ENCODE measurements at regions not wholly inside any gene's neighbourhood (a gene's known extent, or its start where the extent isn't known, plus 50 kb on each side); places are given as distances from the start of the nearest gene placed in this dataset.
A peak's percentile ranks its signal among the peaks of the same experiment; 100 is the strongest.
"Not testable (repeated sequence)": the region's sequence is repeated elsewhere in the genome, so short reads cannot be mapped to it uniquely, and the experiment has no call there.

GRCh38 chr13:62524061-62524460 lies 1108.4 kb upstream of the PCDH20 start:
- no peak for FAIRE-seq
- no peak for TF ChIP-seq POLR2A (IDR thresholded peaks at IDR 0.05; ENCODE audit: low read depth, low read length)
- no peak for DNase-seq (ENCODE audit: insufficient read length, low spot score)

DNA sequence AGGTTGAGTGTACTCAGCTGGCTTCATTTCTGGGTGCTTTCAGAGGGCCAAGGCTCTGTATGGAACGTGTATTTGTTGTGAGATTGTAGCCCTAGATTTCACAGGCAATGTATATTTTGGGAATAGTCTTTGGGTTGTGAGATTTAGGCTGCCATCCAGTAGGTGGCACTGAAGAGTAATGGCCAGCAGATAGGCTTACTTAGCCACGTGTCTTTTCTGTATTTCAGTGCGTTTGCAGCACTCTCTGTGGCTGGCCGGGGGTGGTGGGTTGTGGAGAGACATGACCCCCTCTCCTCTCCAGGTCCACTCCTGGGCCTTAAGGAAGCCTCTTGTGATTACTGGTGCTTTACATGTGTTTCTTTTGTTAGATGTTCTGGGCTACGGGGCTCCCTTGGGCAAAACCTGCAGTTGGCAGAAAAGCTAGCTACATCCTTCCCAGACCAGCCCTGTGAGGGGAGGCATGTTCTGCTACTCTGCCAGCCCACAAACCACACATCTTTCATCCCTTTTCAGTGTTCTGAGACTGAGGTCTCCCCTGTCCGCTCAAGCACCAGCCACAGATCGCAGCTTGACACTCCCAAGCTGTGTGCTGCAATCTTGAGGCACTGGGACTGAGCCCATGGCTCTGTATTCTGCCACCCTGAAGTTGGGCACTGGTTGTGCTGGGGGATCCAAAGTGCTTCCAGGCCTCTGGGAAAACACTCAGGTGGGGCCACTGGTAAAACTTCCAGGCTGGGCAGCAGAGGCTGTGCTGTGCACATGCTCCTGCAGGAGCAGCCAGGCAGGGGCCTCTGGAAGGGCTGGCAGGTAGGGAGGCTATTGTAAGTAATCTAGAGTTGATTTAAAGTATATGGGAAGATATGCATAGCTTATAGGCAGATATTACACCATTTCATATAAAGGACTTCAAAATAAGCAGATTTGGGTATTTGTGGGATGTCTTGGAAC lies 1096.8 kb upstream of the PCDH20 start:
- DNase-seq (ENCODE audit: insufficient read length, low spot score): peak; percentile 1
- no peak for TF ChIP-seq POLR2A (IDR thresholded peaks at IDR 0.05; ENCODE audit: low read depth, low read length)
- peak; percentile 41 for FAIRE-seq

GRCh38 chr13:62510906-62511655 lies 1095.4 kb upstream of the PCDH20 start:
- DNase-seq (ENCODE audit: insufficient read length, low spot score): no peak
- peak; percentile 36 for FAIRE-seq
- TF ChIP-seq POLR2A (IDR thresholded peaks at IDR 0.05; ENCODE audit: low read depth, low read length): no peak

GRCh38 chr13:62502588-62502987 lies 1086.9 kb upstream of the PCDH20 start:
- TF ChIP-seq POLR2A (IDR thresholded peaks at IDR 0.05; ENCODE audit: low read depth, low read length): no peak
- FAIRE-seq: no peak
- no peak for DNase-seq (ENCODE audit: insufficient read length, low spot score)

DNA sequence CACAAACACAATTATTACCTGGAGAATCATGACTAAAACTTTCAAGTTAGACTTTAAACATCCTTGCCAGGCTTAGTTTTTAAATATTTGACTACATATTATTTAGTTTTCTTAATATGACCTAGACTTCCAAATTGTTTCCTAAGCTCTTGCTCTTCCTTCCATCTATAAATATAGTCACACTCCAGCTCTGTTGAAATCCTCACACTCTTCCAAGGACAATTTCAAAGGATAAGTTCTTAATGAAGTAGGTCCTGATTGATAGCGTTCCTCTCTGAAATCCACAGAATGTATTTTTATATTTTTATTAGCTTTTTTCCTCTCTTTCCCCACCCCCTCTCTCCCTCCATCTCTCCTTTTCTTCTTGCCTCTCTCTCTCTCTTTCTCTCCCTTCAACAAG lies 1074.1 kb upstream of the PCDH20 start:
- DNase-seq (ENCODE audit: insufficient read length, low spot score) (no peak), FAIRE-seq (no peak)
- TF ChIP-seq POLR2A (IDR thresholded peaks at IDR 0.05; ENCODE audit: low read depth, low read length): no peak

DNA sequence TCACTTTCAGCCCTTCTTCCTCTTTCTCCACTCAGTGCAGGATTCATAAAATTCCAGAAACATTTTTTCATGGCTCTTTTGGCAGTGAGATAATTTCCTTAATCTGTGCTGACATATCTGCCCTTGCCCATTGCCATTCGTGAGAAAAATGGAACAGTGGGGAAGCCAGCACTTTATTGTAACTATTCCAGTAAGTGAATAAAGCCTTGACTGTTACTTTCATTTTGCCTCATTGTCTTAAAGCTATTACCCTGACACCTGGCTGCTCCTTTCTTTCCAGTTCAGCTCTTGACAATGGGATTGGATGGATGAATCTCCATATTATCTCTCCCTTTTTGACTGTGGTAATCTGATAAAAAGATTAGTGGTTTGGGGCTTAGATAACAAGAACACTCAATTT lies 1068.1 kb upstream of the PCDH20 start:
- FAIRE-seq: no peak
- no peak for TF ChIP-seq POLR2A (IDR thresholded peaks at IDR 0.05; ENCODE audit: low read depth, low read length)

DNA sequence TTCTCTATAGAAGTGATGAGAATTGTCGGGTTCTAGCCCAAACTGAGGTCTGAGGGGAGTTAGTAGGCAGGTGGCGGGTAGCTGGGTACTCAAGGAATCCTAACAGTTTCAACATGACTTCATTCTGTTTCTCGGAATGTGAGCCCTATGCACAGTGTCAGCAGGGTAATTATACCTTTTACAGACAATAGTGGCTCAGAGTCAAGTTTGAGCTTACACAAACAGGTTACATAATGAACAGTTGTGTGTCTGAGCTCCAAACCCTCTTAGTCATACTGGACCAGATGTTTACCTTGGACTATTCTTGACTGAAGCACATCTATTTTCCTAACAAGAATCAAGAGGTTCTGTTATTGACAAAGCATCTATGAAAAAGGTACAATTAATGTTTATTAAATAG lies 1066.7 kb upstream of the PCDH20 start:
- no peak for DNase-seq (ENCODE audit: insufficient read length, low spot score)
- no peak for FAIRE-seq
- TF ChIP-seq POLR2A (IDR thresholded peaks at IDR 0.05; ENCODE audit: low read depth, low read length): no peak

More for the DNA sequence above, 1068.1 kb upstream of the PCDH20 start:
- DNase-seq (ENCODE audit: insufficient read length, low spot score): no peak

DNA sequence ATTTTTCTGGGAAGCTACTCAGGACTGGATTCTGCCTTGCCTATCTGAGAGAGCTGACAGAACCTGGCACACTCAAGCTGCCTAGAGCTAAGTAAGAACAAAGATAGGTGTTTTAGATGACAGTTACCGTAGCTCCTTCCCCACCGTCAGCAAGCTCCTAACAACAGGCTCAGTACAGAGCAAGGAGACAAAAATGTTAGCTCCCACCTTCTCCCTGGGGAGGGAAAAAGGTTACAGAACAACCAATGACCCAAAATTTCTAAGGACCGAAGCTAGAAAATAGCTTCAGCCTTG lies 1058.2 kb upstream of the PCDH20 start:
- TF ChIP-seq POLR2A (IDR thresholded peaks at IDR 0.05; ENCODE audit: low read depth, low read length): no peak
- no peak for FAIRE-seq
- no peak for DNase-seq (ENCODE audit: insufficient read length, low spot score)

DNA sequence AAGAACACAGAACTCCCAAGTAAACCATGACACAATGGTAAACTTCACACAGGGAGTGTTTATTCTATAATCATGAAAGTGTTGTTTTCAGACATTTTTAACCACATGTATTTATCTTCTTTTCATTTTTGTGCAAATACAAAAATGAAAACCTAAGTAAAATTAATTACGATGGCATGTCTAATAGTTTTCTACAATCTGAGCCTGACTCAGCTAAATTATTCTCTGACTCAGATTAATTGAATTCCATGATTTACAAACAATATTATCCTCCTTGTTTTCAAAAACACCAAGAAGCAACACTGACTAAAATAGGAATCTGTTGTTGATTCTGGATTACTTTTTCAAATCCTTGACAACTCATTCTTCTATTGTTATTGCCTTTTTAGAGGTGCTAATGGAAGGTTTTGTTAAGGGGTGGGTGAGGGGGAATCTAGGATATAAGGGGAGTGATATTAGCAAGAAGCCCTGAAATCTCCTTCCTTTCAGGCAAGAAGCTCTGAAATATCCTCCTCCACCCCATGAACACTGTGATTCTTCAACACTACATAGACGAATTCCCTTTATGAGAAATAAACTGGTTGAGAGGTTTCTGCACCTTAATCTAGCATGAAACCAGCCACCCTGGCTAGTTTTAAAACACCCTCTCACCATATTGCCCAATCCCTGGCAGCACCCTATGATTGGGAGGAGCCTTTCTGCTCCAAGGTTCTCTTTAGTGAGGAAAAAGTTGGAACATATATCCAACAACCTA lies 1057.7 kb upstream of the PCDH20 start:
- DNase-seq (ENCODE audit: insufficient read length, low spot score) (no peak), FAIRE-seq (no peak)
- TF ChIP-seq POLR2A (IDR thresholded peaks at IDR 0.05; ENCODE audit: low read depth, low read length): no peak

DNA sequence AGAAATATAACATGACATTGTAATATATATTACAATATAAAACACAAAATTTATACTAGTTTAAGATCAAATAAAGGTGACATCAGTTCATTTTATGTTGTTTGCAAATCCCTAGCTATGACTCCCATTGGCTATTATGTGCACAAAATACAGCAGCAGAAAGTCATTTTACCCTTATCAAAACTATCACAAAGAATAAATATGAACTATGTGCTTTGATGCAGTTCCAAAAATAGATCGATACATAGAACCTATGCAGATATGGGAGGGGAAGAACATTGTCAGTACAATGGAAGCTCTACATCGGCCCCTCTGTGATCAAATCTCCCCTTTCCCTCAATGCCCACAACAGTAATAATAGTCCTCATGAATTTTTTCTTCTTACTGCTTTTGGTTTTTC lies 1038.1 kb upstream of the PCDH20 start:
- DNase-seq (ENCODE audit: insufficient read length, low spot score) (no peak), FAIRE-seq (no peak)
- TF ChIP-seq POLR2A (IDR thresholded peaks at IDR 0.05; ENCODE audit: low read depth, low read length): no peak

DNA sequence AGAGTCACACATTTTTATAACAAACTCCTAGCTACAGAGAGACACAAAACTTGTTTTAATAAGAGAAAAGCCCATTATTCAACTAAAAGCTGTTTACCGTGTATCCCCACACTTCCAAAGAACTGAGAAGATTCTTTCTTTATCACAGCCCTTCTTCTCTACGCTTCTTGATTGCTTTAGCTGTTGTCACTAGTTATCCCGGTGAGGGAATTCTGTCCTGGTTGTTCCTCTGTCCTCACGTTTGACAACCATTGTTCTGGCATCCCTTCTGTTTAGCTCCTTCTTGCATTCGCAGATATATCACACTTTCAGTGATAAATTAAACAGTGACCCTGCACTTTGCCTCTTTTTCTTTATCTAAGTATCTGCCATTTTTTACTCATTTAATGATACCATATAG lies 1035.1 kb upstream of the PCDH20 start:
- TF ChIP-seq POLR2A (IDR thresholded peaks at IDR 0.05; ENCODE audit: low read depth, low read length): no peak
- DNase-seq (ENCODE audit: insufficient read length, low spot score) (no peak), FAIRE-seq (no peak)

DNA sequence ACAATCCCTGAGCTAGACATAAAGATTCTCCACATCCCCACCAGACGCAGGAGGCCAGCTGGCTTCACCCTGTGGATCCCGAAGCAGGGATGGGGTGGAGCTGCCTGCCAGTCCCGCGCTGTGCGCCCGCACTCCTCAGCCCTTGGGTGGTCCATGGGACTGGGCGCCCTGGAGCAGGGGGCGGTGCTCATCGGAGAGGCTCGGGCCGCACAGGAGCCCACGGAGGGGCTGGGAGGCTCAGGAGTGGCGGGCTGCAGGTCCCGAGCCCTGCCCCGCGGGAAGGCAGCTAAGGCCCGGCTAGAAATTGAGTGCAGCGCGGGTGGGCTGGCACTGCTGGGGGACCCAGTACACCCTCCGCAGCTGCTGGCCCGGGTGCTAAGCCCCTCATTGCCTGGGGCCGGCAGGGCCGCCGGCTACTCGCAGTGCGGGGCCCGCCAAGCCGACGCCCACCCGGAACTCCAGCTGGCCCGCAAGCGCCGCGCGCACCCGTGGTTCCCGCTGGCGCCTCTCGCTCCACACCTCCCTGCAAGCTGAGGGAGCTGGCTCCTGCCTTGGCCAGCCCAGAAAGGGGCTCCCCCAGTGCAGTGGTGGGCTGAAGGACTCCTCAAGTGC lies 1032.2 kb upstream of the PCDH20 start:
- FAIRE-seq; DNase-seq (ENCODE audit: insufficient read length, low spot score): not testable (repeated sequence)

- no peak for DNase-seq (ENCODE audit: insufficient read length, low spot score)
- TF ChIP-seq POLR2A (IDR thresholded peaks at IDR 0.05; ENCODE audit: low read depth, low read length): no peak
- FAIRE-seq: no peak
Measured at GRCh38 chr13:62444805-62445204, 1029.2 kb upstream of the PCDH20 start.

DNA sequence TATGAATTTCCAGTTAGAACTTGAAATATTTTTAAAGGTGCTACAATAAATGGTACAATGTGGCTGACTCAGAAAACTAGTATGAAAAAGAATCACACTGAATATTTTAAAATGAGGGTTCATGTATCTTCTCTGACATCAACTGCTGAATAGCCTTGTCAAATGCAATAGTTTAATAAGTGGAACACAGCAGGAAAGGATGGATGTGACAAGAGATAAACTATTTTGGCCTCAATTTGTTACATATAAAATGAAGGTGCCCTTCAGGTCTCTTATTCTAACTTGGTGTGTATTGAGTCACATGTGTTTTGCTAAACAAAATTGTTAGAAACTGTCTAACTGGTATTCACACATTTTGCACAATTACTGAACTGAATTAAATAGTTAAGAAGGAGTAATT lies 1018.4 kb upstream of the PCDH20 start:
- FAIRE-seq: no peak
- no peak for TF ChIP-seq POLR2A (IDR thresholded peaks at IDR 0.05; ENCODE audit: low read depth, low read length)

More for the DNA sequence above, 1018.4 kb upstream of the PCDH20 start:
- DNase-seq (ENCODE audit: insufficient read length, low spot score): no peak

Measured in H54 (cell line).